DOHH2 (cell line): ENCODE measurements at regions not wholly inside any gene's neighbourhood (a gene's known extent, or its start where the extent isn't known, plus 50 kb on each side); places are given as distances from the start of the nearest gene placed in this dataset.

Experiments
- EZH2phosphoT487 ChIP-seq: fragments of 200-600 bp; sonication (generic); IDR thresholded peaks from 2 replicates; pipeline ENCODE4 v1.6.1; 2017; ENCODE audit warnings: borderline replicate concordance, mild to moderate bottlenecking, antibody characterized with exemption, low read length, moderate library complexity, mixed read lengths
- TF ChIP-seq, protein P1 (sequence below): fragments of 200-600 bp; sonication (generic); IDR thresholded peaks from one replicate; pipeline ENCODE4 v1.5.1; 2014; ENCODE audit warnings: antibody characterized with exemption, mild to moderate bottlenecking, low read depth, low read length; ENCODE audit not compliant: poor library complexity, severe bottlenecking

DNA sequence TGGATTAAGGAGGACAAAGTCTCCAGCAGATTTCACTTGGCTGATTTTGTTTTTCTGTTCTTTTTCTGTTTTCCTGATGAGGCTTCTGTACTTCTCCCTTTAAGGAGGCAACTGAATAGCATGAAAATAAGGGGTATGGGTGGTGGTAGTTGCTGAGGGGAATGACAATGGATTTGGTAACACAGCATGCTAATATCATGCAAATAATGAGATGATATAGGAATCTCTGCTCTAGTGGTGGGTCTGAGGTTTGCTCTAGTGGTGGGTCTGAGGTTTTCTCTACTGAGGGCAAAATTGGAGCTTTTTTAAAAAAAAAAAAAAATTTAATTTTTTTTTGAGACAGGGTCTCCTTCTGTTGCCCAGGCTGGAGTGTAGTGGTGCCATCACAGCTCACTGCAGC, 139.7 kb downstream of the C9orf152 start:
- TF ChIP-seq EZH2phosphoT487: no peak
- TF ChIP-seq, protein P1, sequence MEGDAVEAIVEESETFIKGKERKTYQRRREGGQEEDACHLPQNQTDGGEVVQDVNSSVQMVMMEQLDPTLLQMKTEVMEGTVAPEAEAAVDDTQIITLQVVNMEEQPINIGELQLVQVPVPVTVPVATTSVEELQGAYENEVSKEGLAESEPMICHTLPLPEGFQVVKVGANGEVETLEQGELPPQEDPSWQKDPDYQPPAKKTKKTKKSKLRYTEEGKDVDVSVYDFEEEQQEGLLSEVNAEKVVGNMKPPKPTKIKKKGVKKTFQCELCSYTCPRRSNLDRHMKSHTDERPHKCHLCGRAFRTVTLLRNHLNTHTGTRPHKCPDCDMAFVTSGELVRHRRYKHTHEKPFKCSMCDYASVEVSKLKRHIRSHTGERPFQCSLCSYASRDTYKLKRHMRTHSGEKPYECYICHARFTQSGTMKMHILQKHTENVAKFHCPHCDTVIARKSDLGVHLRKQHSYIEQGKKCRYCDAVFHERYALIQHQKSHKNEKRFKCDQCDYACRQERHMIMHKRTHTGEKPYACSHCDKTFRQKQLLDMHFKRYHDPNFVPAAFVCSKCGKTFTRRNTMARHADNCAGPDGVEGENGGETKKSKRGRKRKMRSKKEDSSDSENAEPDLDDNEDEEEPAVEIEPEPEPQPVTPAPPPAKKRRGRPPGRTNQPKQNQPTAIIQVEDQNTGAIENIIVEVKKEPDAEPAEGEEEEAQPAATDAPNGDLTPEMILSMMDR: no peak
